H9 (cell line): ENCODE measurements at regions not wholly inside any gene's neighbourhood (a gene's known extent, or its start where the extent isn't known, plus 50 kb on each side); places are given as distances from the start of the nearest gene placed in this dataset.

Source experiments
- DNase-seq: peaks from one replicate; pipeline ENCODE4 v3.0.0-alpha.2; 2017
- H2AFZ ChIP-seq: one replicate; pipeline ENCODE4 v1.6.1; 2013; ENCODE audit warnings: mild to moderate bottlenecking, low read length, control low read depth, moderate library complexity
- H2AK5ac ChIP-seq: 2 replicates; pipeline ENCODE4 v1.6.1; 2013; ENCODE audit warnings: low read length, control low read depth, mixed read lengths; ENCODE audit not compliant: insufficient read length
- H2BK120ac ChIP-seq: one replicate; pipeline ENCODE4 v1.6.1; 2013; ENCODE audit warnings: low read depth, mild to moderate bottlenecking, low read length, control low read depth, inconsistent platforms; ENCODE audit not compliant: poor library complexity, severe bottlenecking
- H2BK12ac ChIP-seq: 2 replicates; pipeline ENCODE4 v1.6.1; 2013; ENCODE audit warnings: low read length, control low read depth, mixed read lengths, low read depth; ENCODE audit not compliant: insufficient read length
- H2BK15ac ChIP-seq: 2 replicates; pipeline ENCODE4 v1.6.1; 2013; ENCODE audit warnings: low read depth, low read length, control low read depth
- H2BK20ac ChIP-seq: one replicate; pipeline ENCODE4 v1.6.1; 2013; ENCODE audit warnings: low read depth, mild to moderate bottlenecking, low read length, control low read depth, inconsistent platforms; ENCODE audit not compliant: poor library complexity, severe bottlenecking
- H2BK5ac ChIP-seq: 2 replicates; pipeline ENCODE4 v1.6.1; 2013; ENCODE audit warnings: low read length, control low read depth, mixed read lengths; ENCODE audit not compliant: insufficient read length
- H3K14ac ChIP-seq: 2 replicates; pipeline ENCODE4 v1.6.1; 2013; ENCODE audit warnings: low read length, control low read depth; ENCODE audit not compliant: insufficient read depth
- H3K18ac ChIP-seq: 2 replicates; pipeline ENCODE4 v1.6.1; 2013; ENCODE audit warnings: low read depth, mild to moderate bottlenecking, mixed read lengths, low read length, control low read depth; ENCODE audit not compliant: insufficient read length
- H3K23ac ChIP-seq: 2 replicates; pipeline ENCODE4 v1.6.1; 2013; ENCODE audit warnings: low read length, control low read depth, mixed read lengths, low read depth; ENCODE audit not compliant: insufficient read length
- H3K23me2 ChIP-seq: 2 replicates; pipeline ENCODE4 v1.6.1; 2013; ENCODE audit warnings: low read depth, mild to moderate bottlenecking, mixed read lengths, low read length, control low read depth; ENCODE audit not compliant: insufficient read length, poor library complexity, severe bottlenecking
- H3K27ac ChIP-seq: 2 replicates; pipeline ENCODE4 v1.5.1; 2013; ENCODE audit warnings: low read length, control low read depth, mixed read lengths, low read depth; ENCODE audit not compliant: insufficient read length
- H3K27me3 ChIP-seq: 2 replicates; pipeline ENCODE4 v1.6.1; 2013; ENCODE audit warnings: low read length, control low read depth, inconsistent platforms; ENCODE audit not compliant: insufficient read depth
- H3K4ac ChIP-seq: 2 replicates; pipeline ENCODE4 v1.6.1; 2013; ENCODE audit warnings: low read depth, mild to moderate bottlenecking, control low read depth, inconsistent platforms, low read length, moderate library complexity
- H3K4me1 ChIP-seq: 2 replicates; pipeline ENCODE4 v1.6.1; 2013; ENCODE audit warnings: low read length, control low read depth, inconsistent platforms; ENCODE audit not compliant: insufficient read depth
- H3K4me2 ChIP-seq: 2 replicates; pipeline ENCODE4 v1.6.1; 2013; ENCODE audit warnings: low read length, control low read depth, mixed read lengths; ENCODE audit not compliant: insufficient read length, insufficient read depth
- H3K56ac ChIP-seq: 2 replicates; pipeline ENCODE4 v1.6.1; 2013; ENCODE audit warnings: low read depth, mild to moderate bottlenecking, mixed read lengths, low read length, control low read depth; ENCODE audit not compliant: insufficient read length
- H3K79me1 ChIP-seq: 2 replicates; pipeline ENCODE4 v1.6.1; 2013; ENCODE audit warnings: low read depth, mild to moderate bottlenecking, moderate library complexity, low read length, control low read depth, inconsistent platforms; ENCODE audit not compliant: insufficient read depth, poor library complexity, severe bottlenecking
- H3K79me2 ChIP-seq: 2 replicates; pipeline ENCODE4 v1.6.1; 2013; ENCODE audit warnings: low read length, control low read depth, inconsistent platforms; ENCODE audit not compliant: insufficient read depth
- H3K9ac ChIP-seq: 2 replicates; pipeline ENCODE4 v1.6.1; 2013; ENCODE audit warnings: low read length, control low read depth, mixed read lengths; ENCODE audit not compliant: insufficient read length; ENCODE audit errors: extremely low read depth
- H3K9me3 ChIP-seq: one replicate; pipeline ENCODE4 v1.6.1; 2013; ENCODE audit warnings: low read depth, low read length, inconsistent platforms; ENCODE audit not compliant: control insufficient read depth
- H3T11ph ChIP-seq: one replicate; pipeline ENCODE4 v1.6.1; 2013; ENCODE audit warnings: mild to moderate bottlenecking, low read length, control low read depth, inconsistent platforms
- H4K20me1 ChIP-seq: one replicate; pipeline ENCODE4 v1.6.1; 2013; ENCODE audit not compliant: control insufficient read depth, insufficient read length, insufficient read depth
- H4K5ac ChIP-seq: 2 replicates; pipeline ENCODE4 v1.6.1; 2013; ENCODE audit warnings: low read depth, mild to moderate bottlenecking, mixed read lengths, low read length, control low read depth; ENCODE audit not compliant: insufficient read length
- H4K8ac ChIP-seq: replicated peaks from 2 replicates; pipeline ENCODE4 v1.6.1; 2013; ENCODE audit warnings: low read length, control low read depth, mixed read lengths, low read depth; ENCODE audit not compliant: insufficient read length
- H4K91ac ChIP-seq: 2 replicates; pipeline ENCODE4 v1.6.1; 2013; ENCODE audit warnings: low read depth, mild to moderate bottlenecking, moderate library complexity, mixed read lengths, low read length, control low read depth; ENCODE audit not compliant: insufficient read length
- H3K27ac Mint-ChIP-seq, 3 experiments: 2 replicates in 2 of 3; 3 replicates in 1 of 3; pipeline ENCODE4 v1.8.0; 2020 to 2021; ENCODE audit warnings: mixed read lengths in 3 of 3, mild to moderate bottlenecking in 1 of 3, moderate library complexity in 1 of 3
- H3K27me3 Mint-ChIP-seq: 2 replicates; pipeline ENCODE4 v1.8.0; 2021; ENCODE audit warnings: low read depth, mild to moderate bottlenecking, moderate library complexity, mixed read lengths
- H3K36me3 Mint-ChIP-seq, 3 experiments: 2 replicates in 2 of 3; 3 replicates in 1 of 3; pipeline ENCODE4 v1.8.0; 2020 to 2021; ENCODE audit warnings: low read depth in 3 of 3, mixed read lengths in 3 of 3; ENCODE audit not compliant: insufficient read depth in 1 of 3
- H3K4me1 Mint-ChIP-seq, 2 experiments: 2 replicates each; pipeline ENCODE4 v1.8.0; 2020; ENCODE audit warnings: mixed read lengths in 2 of 2
- H3K4me3 Mint-ChIP-seq, 2 experiments: 2 replicates in 1 of 2; 3 replicates in 1 of 2; pipeline ENCODE4 v1.8.0; 2020 to 2021; ENCODE audit warnings: mild to moderate bottlenecking in 2 of 2, mixed read lengths in 2 of 2, moderate library complexity in 1 of 2
- H3K9me3 Mint-ChIP-seq, 2 experiments: 2 replicates in 1 of 2; 3 replicates in 1 of 2; pipeline ENCODE4 v1.8.0; 2020; ENCODE audit warnings: mild to moderate bottlenecking in 2 of 2, mixed read lengths in 2 of 2, moderate library complexity in 1 of 2
- WGBS: extraction: QIAGEN DNeasy Blood & Tissue Kit; methylation state at CpG from one replicate; pipeline ENCODE4 v1.1.7; 2013; ENCODE audit warnings: missing lambda C conversion rate, low lambda C conversion rate, mixed read lengths; ENCODE audit not compliant: insufficient read length; ENCODE audit errors: extremely low coverage; 5-methylcytosine and 5-hydroxymethylcytosine counted together
- TF ChIP-seq, protein P1 (sequence below): fragments of 200-600 bp; sonication (generic); conservative IDR thresholded peaks from 3 replicates; pipeline ENCODE4 v1.8.0; 2021; ENCODE audit warnings: antibody characterized with exemption, mild to moderate bottlenecking

- no peak overlapping the region for H2AFZ ChIP-seq
- no peak overlapping the region for H3K9ac ChIP-seq
- H3K4me1 ChIP-seq = no peaks in the 10 kb centered on the region
- no peak overlapping the region for H3K14ac ChIP-seq
- no peak overlapping the region for H2BK12ac ChIP-seq
- no peak overlapping the region for H3K27ac ChIP-seq
- H3K9me3 ChIP-seq = no peaks in the 10 kb centered on the region
- H2BK20ac ChIP-seq = no peak overlapping the region
- no peak overlapping the region for H4K91ac ChIP-seq
- H3T11ph ChIP-seq = no peak overlapping the region
- no peak overlapping the region for H2BK15ac ChIP-seq
- H4K5ac ChIP-seq = no peak overlapping the region
- Mint-ChIP-seq H3K4me1 (peaks cover 14 to 17% of the 10 kb centered on the region in 2 experiments), H3K9me3 (no peaks in the 10 kb centered on the region; a peak in 1 of 5 replicates), H3K36me3 (no peaks in the 10 kb centered on the region; a peak in 1 of 7 replicates), H3K27me3 (peaks cover 14% of the 10 kb centered on the region), H3K4me3 (no peak overlapping the region), H3K27ac (no peak overlapping the region; a peak in 1 of 7 replicates)
- H3K56ac ChIP-seq = no peak overlapping the region
- no peak overlapping the region for H4K8ac ChIP-seq
- H3K4ac ChIP-seq = no peak overlapping the region
- no peak overlapping the region for H3K18ac ChIP-seq
- TF ChIP-seq, protein P1, sequence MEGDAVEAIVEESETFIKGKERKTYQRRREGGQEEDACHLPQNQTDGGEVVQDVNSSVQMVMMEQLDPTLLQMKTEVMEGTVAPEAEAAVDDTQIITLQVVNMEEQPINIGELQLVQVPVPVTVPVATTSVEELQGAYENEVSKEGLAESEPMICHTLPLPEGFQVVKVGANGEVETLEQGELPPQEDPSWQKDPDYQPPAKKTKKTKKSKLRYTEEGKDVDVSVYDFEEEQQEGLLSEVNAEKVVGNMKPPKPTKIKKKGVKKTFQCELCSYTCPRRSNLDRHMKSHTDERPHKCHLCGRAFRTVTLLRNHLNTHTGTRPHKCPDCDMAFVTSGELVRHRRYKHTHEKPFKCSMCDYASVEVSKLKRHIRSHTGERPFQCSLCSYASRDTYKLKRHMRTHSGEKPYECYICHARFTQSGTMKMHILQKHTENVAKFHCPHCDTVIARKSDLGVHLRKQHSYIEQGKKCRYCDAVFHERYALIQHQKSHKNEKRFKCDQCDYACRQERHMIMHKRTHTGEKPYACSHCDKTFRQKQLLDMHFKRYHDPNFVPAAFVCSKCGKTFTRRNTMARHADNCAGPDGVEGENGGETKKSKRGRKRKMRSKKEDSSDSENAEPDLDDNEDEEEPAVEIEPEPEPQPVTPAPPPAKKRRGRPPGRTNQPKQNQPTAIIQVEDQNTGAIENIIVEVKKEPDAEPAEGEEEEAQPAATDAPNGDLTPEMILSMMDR = no peak
- H2BK120ac ChIP-seq = no peak overlapping the region
- DNase-seq = no peak
- no peaks in the 10 kb centered on the region for H3K23me2 ChIP-seq
- H2AK5ac ChIP-seq = no peak overlapping the region
- H3K4me2 ChIP-seq = no peak overlapping the region
- H4K20me1 ChIP-seq = no peaks in the 10 kb centered on the region
- no peaks in the 10 kb centered on the region for H3K79me1 ChIP-seq
- H2BK5ac ChIP-seq = no peak overlapping the region
- no peaks in the 10 kb centered on the region for H3K79me2 ChIP-seq
- no peaks in the 10 kb centered on the region for H3K27me3 ChIP-seq
- no CpG with 5 or more reads among the region's 9 CpGs for WGBS
- H3K23ac ChIP-seq = no peak overlapping the region
Observed at GRCh38 chr2:239610457-239611221, 209.8 kb upstream of the HDAC4 start.
